Transverse colon (tissue), 4 donors: ENCODE measurements at regions not wholly inside any gene's neighbourhood (a gene's known extent, or its start where the extent isn't known, plus 50 kb on each side); places are given as distances from the start of the nearest gene placed in this dataset.

Experiments
- DNase-seq: peaks from one replicate; pipeline ENCODE4 v3.0.0-alpha.2; 2019
- H3K27ac ChIP-seq, 4 donors: fragments of 200-600 bp; sonication (generic); 2 replicates each; pipeline ENCODE4 v1.5.1; 2016 to 2018; ENCODE audit warnings: inconsistent platforms in 4 of 4
- H3K27me3 ChIP-seq: fragments of 200-600 bp; sonication (generic); 2 replicates; pipeline ENCODE4 v1.5.1; 2017; ENCODE audit warnings: inconsistent platforms
- H3K36me3 ChIP-seq, 4 donors: fragments of 200-600 bp; sonication (generic); 2 replicates each; pipeline ENCODE4 v1.5.1; 2017 to 2019; ENCODE audit warnings: inconsistent platforms in 4 of 4
- H3K4me1 ChIP-seq, 4 donors: fragments of 200-600 bp; sonication (generic); 2 replicates each; pipeline ENCODE4 v1.5.1; 2017 to 2020; ENCODE audit warnings: inconsistent platforms in 4 of 4
- H3K4me3 ChIP-seq, 4 donors: fragments of 200-600 bp; sonication (generic); 1 replicate in 1 of 4; 2 replicates in 3 of 4; pipeline versions ENCODE4 v1.5.1 to v1.6.1; 2017 to 2019; ENCODE audit warnings: inconsistent platforms in 4 of 4
- H3K9me3 ChIP-seq, 2 donors: fragments of 200-600 bp; sonication (generic); 2 replicates each; pipeline ENCODE4 v1.5.1; 2017 to 2019; ENCODE audit warnings: inconsistent platforms in 2 of 2
- CTCF ChIP-seq, 5 experiments: fragments of 200-600 bp in 3 of 5; fragments of 450-650 bp in 2 of 5; sonication (generic) in 3 of 5; IDR thresholded peaks; 1 replicate in 2 of 5; 2 replicates in 3 of 5; pipeline ENCODE4 v1.5.1; 2016 to 2017; ENCODE audit warnings: antibody characterized with exemption in 5 of 5, inconsistent platforms in 3 of 5, mild to moderate bottlenecking in 2 of 5, moderate library complexity in 1 of 5
- EP300 ChIP-seq: sonication (generic); formaldehyde crosslinking; IDR thresholded peaks from one replicate; pipeline ENCODE4 v1.6.1; 2017; ENCODE audit warnings: antibody characterized with exemption, low read depth
- POLR2A ChIP-seq: fragments of 450-650 bp; IDR thresholded peaks from one replicate; pipeline ENCODE4 v1.6.1; 2016; ENCODE audit warnings: antibody characterized with exemption, mild to moderate bottlenecking, moderate library complexity
- POLR2AphosphoS5 ChIP-seq, 3 donors: sonication (generic); formaldehyde crosslinking; IDR thresholded peaks; one replicate each; pipeline ENCODE4 v1.6.1; 2016; ENCODE audit warnings: antibody characterized with exemption in 3 of 3
- WGBS, 2 donors: methylation state at CpG; one replicate each; pipeline ENCODE4 v1.1.5; 2018; ENCODE audit warnings: low coverage in 1 of 2; 5-methylcytosine and 5-hydroxymethylcytosine counted together
- in situ Hi-C, 4 donors: fragments of 200-750 bp; cut with MboI; loops; one replicate each; pipeline versions ENCODE4 v1.15.0 to v1.15.1; 2017; ENCODE audit warnings: low sequenced_read_pairs in 3 of 4, low pct_ligation_motif_present in 1 of 4, low pct_unique_long_range_greater_than_20kb in 1 of 4
- intact Hi-C: fragments of 100-400 bp; cut with DNase I; formaldehyde crosslinking; loops from one replicate; pipeline ENCODE4 v1.15.1; 2023; ENCODE audit warnings: low total_unique reads

- Histone ChIP-seq H3K9me3 (no peaks in the 10 kb centered on the region), H3K4me1 (no peaks in the 10 kb centered on the region), H3K27ac (no peak overlapping the region), H3K27me3 (no peaks in the 10 kb centered on the region), H3K36me3 (no peaks in the 10 kb centered on the region), H3K4me3 (no peak overlapping the region)
- no peak for TF ChIP-seq CTCF (IDR thresholded peaks at IDR 0.05)
- TF ChIP-seq POLR2AphosphoS5 (IDR thresholded peaks at IDR 0.05): no peak
- no peak for TF ChIP-seq EP300
- no peak for TF ChIP-seq POLR2A
- in situ Hi-C loops (no loop called here), intact Hi-C loops (no loop called here)
- 75% methylated on average over 5 of the region's 5 CpGs for WGBS, 2 donors
- DNase-seq: no peak
Measured at GRCh38 chr5:51043745-51044144, 339.5 kb upstream of the ISL1 start.

GRCh38 chr5:51047369-51047768 is 335.9 kb upstream of the ISL1 start:
- Histone ChIP-seq H3K4me3 (no peak overlapping the region), H3K9me3 (no peaks in the 10 kb centered on the region)
- intact Hi-C loops: no loop called here

GRCh38 chr5:51053361-51053760 is 329.9 kb upstream of the ISL1 start:
- Histone ChIP-seq H3K9me3 (no peaks in the 10 kb centered on the region), H3K4me3 (no peak overlapping the region), H3K27ac (no peak overlapping the region), H3K4me1 (no peaks in the 10 kb centered on the region), H3K27me3 (no peaks in the 10 kb centered on the region), H3K36me3 (no peaks in the 10 kb centered on the region)
- DNase-seq: no peak
- 45 to 53% methylated on average over 2 of the region's 2 CpGs for WGBS, 2 donors
- in situ Hi-C loops: no loop called here
- intact Hi-C loops: no loop called here
- TF ChIP-seq EP300: no peak

More at GRCh38 chr5:51047369-51047768, 335.9 kb upstream of the ISL1 start:
- no peaks in the 10 kb centered on the region for H3K36me3 ChIP-seq
- no peak for DNase-seq
- TF ChIP-seq CTCF (IDR thresholded peaks at IDR 0.05) (no peak), POLR2AphosphoS5 (IDR thresholded peaks at IDR 0.05) (no peak), EP300 (no peak), POLR2A (no peak)
- in situ Hi-C loops: no loop called here
- no peaks in the 10 kb centered on the region for H3K4me1 ChIP-seq
- no peaks in the 10 kb centered on the region for H3K27me3 ChIP-seq
- no peak overlapping the region for H3K27ac ChIP-seq
- 70 to 72% methylated on average over 2 to 4 of the region's 4 CpGs for WGBS, 2 donors

- DNase-seq: no peak
- Histone ChIP-seq H3K4me3 (no peak overlapping the region), H3K9me3 (no peaks in the 10 kb centered on the region), H3K4me1 (no peaks in the 10 kb centered on the region), H3K27me3 (no peaks in the 10 kb centered on the region), H3K36me3 (no peaks in the 10 kb centered on the region), H3K27ac (no peak overlapping the region)
- intact Hi-C loops: no loop called here
- TF ChIP-seq CTCF (IDR thresholded peaks at IDR 0.05) (no peak), POLR2AphosphoS5 (IDR thresholded peaks at IDR 0.05) (no peak), POLR2A (no peak)
- 52 to 72% methylated on average over 4 to 5 of the region's 5 CpGs for WGBS, 2 donors
- in situ Hi-C loops: no loop called here
Measured at GRCh38 chr5:51060953-51061352, 322.3 kb upstream of the ISL1 start.

GRCh38 chr5:51072937-51073336 is 310.3 kb upstream of the ISL1 start:
- no peaks in the 10 kb centered on the region for H3K4me1 ChIP-seq
- 90% methylated on average over 4 of the region's 5 CpGs; no CpG with 5 or more reads in 1 of the 2 donors for WGBS, 2 donors
- H3K9me3 ChIP-seq: peaks cover 0 to 3% of the 10 kb centered on the region in 2 donors
- H3K4me3 ChIP-seq: no peak overlapping the region
- no peak overlapping the region for H3K27ac ChIP-seq
- H3K36me3 ChIP-seq: no peaks in the 10 kb centered on the region
- no peak for DNase-seq
- H3K27me3 ChIP-seq: no peaks in the 10 kb centered on the region
- in situ Hi-C loops: no loop called here
- intact Hi-C loops: no loop called here
- TF ChIP-seq CTCF (IDR thresholded peaks at IDR 0.05): no peak
- no peak for TF ChIP-seq EP300
- no peak for TF ChIP-seq POLR2AphosphoS5 (IDR thresholded peaks at IDR 0.05)
- no peak for TF ChIP-seq POLR2A
